22Rv1 (cell line): ENCODE measurements at regions not wholly inside any gene's neighbourhood (a gene's known extent, or its start where the extent isn't known, plus 50 kb on each side); places are given as distances from the start of the nearest gene placed in this dataset.

Experiments
- CTCF ChIP-seq: fragments of 450-650 bp; IDR thresholded peaks from 2 replicates; pipeline ENCODE4 v1.5.1; 2017; ENCODE audit warnings: mild to moderate bottlenecking
- ZFX ChIP-seq: fragments of 450-650 bp; IDR thresholded peaks from 2 replicates; pipeline ENCODE4 v1.6.1; 2017; ENCODE audit warnings: antibody characterized with exemption, borderline replicate concordance

GRCh38 chr7:41786944-41787343 is 84.1 kb upstream of the INHBA start:
- TF ChIP-seq CTCF (no peak), ZFX (no peak)
